Upper lobe of left lung (tissue), 6 donors: ENCODE measurements at regions not wholly inside any gene's neighbourhood (a gene's known extent, or its start where the extent isn't known, plus 50 kb on each side); places are given as distances from the start of the nearest gene placed in this dataset.

Source experiments
- ATAC-seq, 2 donors: fragments of 200-7000 bp; cut with Tn5 transposase; one replicate each; pipeline ENCODE4 v1.9.1; 2022; ENCODE audit warnings: mild to moderate bottlenecking in 2 of 2, moderate library complexity in 2 of 2; ENCODE audit not compliant: low FRiP score in 2 of 2
- DNase-seq, 2 donors: peaks; one replicate each; pipeline ENCODE4 v3.0.0-alpha.2; 2019 to 2020
- H3K27ac ChIP-seq, 4 donors: fragments of 200-600 bp; sonication (generic); one replicate each; pipeline ENCODE4 v1.5.1; 2016 to 2019
- H3K27me3 ChIP-seq, 4 donors: fragments of 200-600 bp; sonication (generic); one replicate each; pipeline ENCODE4 v1.5.1; 2017 to 2019
- H3K36me3 ChIP-seq, 4 donors: fragments of 200-600 bp; sonication (generic); one replicate each; pipeline ENCODE4 v1.5.1; 2016 to 2019
- H3K4me1 ChIP-seq, 4 donors: fragments of 200-600 bp; sonication (generic); one replicate each; pipeline ENCODE4 v1.5.1; 2018 to 2019
- H3K4me3 ChIP-seq, 4 donors: fragments of 200-600 bp; sonication (generic); one replicate each; pipeline ENCODE4 v1.5.1; 2017 to 2019; ENCODE audit warnings: mild to moderate bottlenecking in 2 of 4, moderate library complexity in 1 of 4
- H3K9me3 ChIP-seq, 4 donors: fragments of 200-600 bp; sonication (generic); one replicate each; pipeline ENCODE4 v1.5.1; 2018 to 2019
- EP300 ChIP-seq, 4 donors: sonication (generic); formaldehyde crosslinking; IDR thresholded peaks; one replicate each; pipeline ENCODE4 v1.5.1; 2017; ENCODE audit warnings: antibody characterized with exemption in 4 of 4, control low read depth in 2 of 4
- POLR2A ChIP-seq, 4 donors: fragments of 450-650 bp; IDR thresholded peaks; one replicate each; pipeline ENCODE4 v1.5.1; 2016 to 2017; ENCODE audit warnings: antibody characterized with exemption in 4 of 4, mild to moderate bottlenecking in 2 of 4
- POLR2AphosphoS5 ChIP-seq, 2 donors: sonication (generic); formaldehyde crosslinking; IDR thresholded peaks; one replicate each; pipeline ENCODE4 v1.5.1; 2017; ENCODE audit warnings: antibody characterized with exemption in 2 of 2
- WGBS, 2 donors: methylation state at CpG; one replicate each; pipeline ENCODE4 v1.1.5; 2017 to 2018; 5-methylcytosine and 5-hydroxymethylcytosine counted together
- TF ChIP-seq, protein P1 (sequence below), 6 experiments: fragments of 450-650 bp in 4 of 6; fragments of 200-600 bp in 2 of 6; sonication (generic) in 2 of 6; IDR thresholded peaks; one replicate each; pipeline ENCODE4 v1.5.1; 2016 to 2019; ENCODE audit warnings: antibody characterized with exemption in 6 of 6
- donor health status: DM: no; HTN: no; CAD: no; lungs with moderate emphysema.
- donor health status: DM: no; HTN: yes; CAD: no; lungs with severe emphysema.

DNA sequence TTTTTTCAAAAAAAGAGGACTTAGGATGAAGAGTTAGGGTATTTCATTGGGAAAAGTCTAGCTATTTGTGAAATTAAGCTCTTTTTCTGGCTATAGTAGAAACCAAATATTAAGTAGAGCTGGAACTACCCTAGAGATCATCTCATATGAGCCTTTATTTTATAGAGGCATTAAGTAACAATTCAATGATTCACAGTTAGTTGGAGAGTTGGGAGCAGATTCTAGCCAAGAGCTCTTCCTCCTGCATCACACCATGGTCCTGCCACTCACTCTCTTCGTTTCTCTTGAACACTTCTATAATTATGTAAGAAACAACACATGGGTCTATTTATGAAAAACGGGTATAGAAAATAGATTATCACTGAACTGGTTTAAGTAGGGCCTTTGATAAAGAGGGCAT lies 76.1 kb upstream of the ANK3 start:
- DNase-seq (no peak), ATAC-seq (no peak)
- no peaks in the 10 kb centered on the region for H3K36me3 ChIP-seq
- TF ChIP-seq EP300 (IDR thresholded peaks at IDR 0.05), result no peak
- no peak for TF ChIP-seq POLR2A (IDR thresholded peaks at IDR 0.05)
- TF ChIP-seq POLR2AphosphoS5 (IDR thresholded peaks at IDR 0.05), result no peak
- TF ChIP-seq, protein P1, sequence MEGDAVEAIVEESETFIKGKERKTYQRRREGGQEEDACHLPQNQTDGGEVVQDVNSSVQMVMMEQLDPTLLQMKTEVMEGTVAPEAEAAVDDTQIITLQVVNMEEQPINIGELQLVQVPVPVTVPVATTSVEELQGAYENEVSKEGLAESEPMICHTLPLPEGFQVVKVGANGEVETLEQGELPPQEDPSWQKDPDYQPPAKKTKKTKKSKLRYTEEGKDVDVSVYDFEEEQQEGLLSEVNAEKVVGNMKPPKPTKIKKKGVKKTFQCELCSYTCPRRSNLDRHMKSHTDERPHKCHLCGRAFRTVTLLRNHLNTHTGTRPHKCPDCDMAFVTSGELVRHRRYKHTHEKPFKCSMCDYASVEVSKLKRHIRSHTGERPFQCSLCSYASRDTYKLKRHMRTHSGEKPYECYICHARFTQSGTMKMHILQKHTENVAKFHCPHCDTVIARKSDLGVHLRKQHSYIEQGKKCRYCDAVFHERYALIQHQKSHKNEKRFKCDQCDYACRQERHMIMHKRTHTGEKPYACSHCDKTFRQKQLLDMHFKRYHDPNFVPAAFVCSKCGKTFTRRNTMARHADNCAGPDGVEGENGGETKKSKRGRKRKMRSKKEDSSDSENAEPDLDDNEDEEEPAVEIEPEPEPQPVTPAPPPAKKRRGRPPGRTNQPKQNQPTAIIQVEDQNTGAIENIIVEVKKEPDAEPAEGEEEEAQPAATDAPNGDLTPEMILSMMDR (IDR thresholded peaks at IDR 0.05), result no peak
- 73% methylated on average over 2 of the region's 2 CpGs for WGBS, 2 donors
- H3K27ac ChIP-seq, result no peak overlapping the region
- no peaks in the 10 kb centered on the region for H3K9me3 ChIP-seq
- H3K27me3 ChIP-seq, result no peaks in the 10 kb centered on the region
- no peak overlapping the region for H3K4me3 ChIP-seq
- no peaks in the 10 kb centered on the region for H3K4me1 ChIP-seq

DNA sequence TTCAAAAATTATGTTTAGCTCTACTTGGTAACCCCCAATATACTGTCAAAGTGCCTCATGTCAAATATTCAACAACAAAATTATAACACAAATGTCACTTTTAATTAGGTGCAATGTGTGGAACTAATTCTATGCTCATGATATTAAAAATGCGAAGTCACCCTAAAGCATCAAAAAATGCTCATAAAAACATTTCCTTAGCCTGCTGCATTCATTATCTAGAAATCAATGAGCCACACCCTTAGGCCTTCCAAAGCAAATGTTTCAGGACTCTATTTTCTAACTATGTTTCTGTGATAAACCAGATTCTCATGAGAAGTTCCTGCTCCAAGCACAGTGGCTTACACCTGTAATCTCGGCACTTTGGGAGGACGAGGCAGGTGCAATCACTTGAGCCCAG lies 75.0 kb upstream of the ANK3 start:
- no peaks in the 10 kb centered on the region for H3K36me3 ChIP-seq
- H3K4me3 ChIP-seq, result no peak overlapping the region
- no peaks in the 10 kb centered on the region for H3K27me3 ChIP-seq
- DNase-seq (no peak), ATAC-seq (no peak)
- no peaks in the 10 kb centered on the region for H3K9me3 ChIP-seq
- H3K27ac ChIP-seq, result no peak overlapping the region
- 95 to 96% methylated on average over 3 of the region's 3 CpGs for WGBS, 2 donors
- no peaks in the 10 kb centered on the region for H3K4me1 ChIP-seq
- TF ChIP-seq EP300 (IDR thresholded peaks at IDR 0.05), result no peak
- TF ChIP-seq, protein P1 (IDR thresholded peaks at IDR 0.05), result no peak
- no peak for TF ChIP-seq POLR2A (IDR thresholded peaks at IDR 0.05)
- TF ChIP-seq POLR2AphosphoS5 (IDR thresholded peaks at IDR 0.05), result no peak

DNA sequence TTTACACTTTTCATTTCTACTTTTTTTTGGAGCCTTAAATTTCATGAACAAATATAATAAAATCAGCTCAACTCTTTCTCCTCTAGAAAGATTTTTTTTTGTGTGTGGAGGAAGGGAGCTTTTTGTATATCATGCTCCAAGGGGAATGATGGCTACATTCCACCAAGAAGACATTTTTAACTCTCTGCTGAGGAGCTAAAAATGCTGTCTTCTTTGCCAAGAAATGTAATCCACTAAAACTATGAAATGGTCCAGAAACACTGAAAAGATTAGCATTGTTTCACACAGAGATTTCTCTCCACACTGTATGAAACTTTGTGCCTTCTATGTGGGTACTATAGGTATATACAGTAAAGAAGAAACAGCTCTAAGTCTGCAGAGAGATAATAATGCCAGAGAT lies 74.1 kb upstream of the ANK3 start:
- Histone ChIP-seq H3K27ac (no peak overlapping the region), H3K4me1 (no peaks in the 10 kb centered on the region), H3K9me3 (no peaks in the 10 kb centered on the region), H3K27me3 (no peaks in the 10 kb centered on the region), H3K4me3 (no peak overlapping the region), H3K36me3 (no peaks in the 10 kb centered on the region)
- ATAC-seq (no peak), DNase-seq (no peak)
- TF ChIP-seq, protein P1 (IDR thresholded peaks at IDR 0.05), result no peak
- TF ChIP-seq EP300 (IDR thresholded peaks at IDR 0.05), result no peak
- TF ChIP-seq POLR2AphosphoS5 (IDR thresholded peaks at IDR 0.05), result no peak
- TF ChIP-seq POLR2A (IDR thresholded peaks at IDR 0.05), result no peak

DNA sequence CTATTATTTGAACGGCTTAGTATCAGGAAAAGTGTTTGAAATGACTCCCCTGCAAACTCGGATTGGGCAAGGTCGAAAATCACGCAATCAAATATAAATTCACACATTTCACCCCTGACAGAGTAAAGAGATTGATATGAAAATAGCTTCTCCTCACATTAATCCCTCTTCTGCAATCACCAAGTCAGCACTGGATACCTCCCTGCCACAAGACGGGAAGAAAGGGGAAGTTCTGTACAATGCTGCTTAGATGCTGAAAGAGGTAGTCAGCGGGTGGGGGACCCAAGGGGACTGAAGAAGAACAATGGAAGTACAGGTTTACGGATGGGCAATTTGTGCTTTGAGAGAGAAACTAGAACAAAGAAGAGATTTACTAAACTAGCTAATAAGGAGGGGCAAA lies 72.0 kb upstream of the ANK3 start:
- ATAC-seq, result peak in 1 of 2 donors; percentile 74

More for the DNA sequence above, 72.0 kb upstream of the ANK3 start:
- Histone ChIP-seq H3K27ac (no peak overlapping the region), H3K9me3 (no peaks in the 10 kb centered on the region), H3K4me1 (no peaks in the 10 kb centered on the region), H3K4me3 (no peak overlapping the region), H3K27me3 (no peaks in the 10 kb centered on the region), H3K36me3 (no peaks in the 10 kb centered on the region)
- 78% methylated on average over 7 of the region's 7 CpGs for WGBS, 2 donors
- TF ChIP-seq POLR2AphosphoS5 (IDR thresholded peaks at IDR 0.05) (no peak), EP300 (IDR thresholded peaks at IDR 0.05) (no peak), POLR2A (IDR thresholded peaks at IDR 0.05) (no peak)
- TF ChIP-seq, protein P1 (IDR thresholded peaks at IDR 0.05), result no peak
- DNase-seq, result no peak
